Stimulated activated naive CD4-positive, alpha-beta T cell (primary cell): ENCODE measurements at regions not wholly inside any gene's neighbourhood (a gene's known extent, or its start where the extent isn't known, plus 50 kb on each side); places are given as distances from the start of the nearest gene placed in this dataset.

Experiments used
- DNase-seq, 6 experiments: peaks; one replicate each; lab custom pipeline; 2025; lab: John Stamatoyannopoulos, UW

GRCh38 chr21:35696644-35697043, 363.7 kb downstream of the SETD4 start:
- DNase-seq, result no peak

- DNase-seq, result no peak
These were observed 368.0 kb downstream of the SETD4 start for GRCh38 chr21:35692311-35692710.

- DNase-seq, result no peak
These were observed 369.9 kb downstream of the SETD4 start for GRCh38 chr21:35690436-35690835.

- no peak for DNase-seq
These were observed 374.2 kb downstream of the SETD4 start for GRCh38 chr21:35686156-35686555.

GRCh38 chr21:35683664-35684304, 376.5 kb downstream of the SETD4 start:
- DNase-seq, result no peak

- no peak for DNase-seq
These were observed 377.3 kb downstream of the SETD4 start for GRCh38 chr21:35682904-35683549.

GRCh38 chr21:35681946-35682345, 378.4 kb downstream of the SETD4 start:
- DNase-seq, result no peak

- DNase-seq, result no peak
These were observed 381.2 kb downstream of the SETD4 start for GRCh38 chr21:35679076-35679475.

GRCh38 chr21:35678393-35678792, 381.9 kb downstream of the SETD4 start:
- DNase-seq, result no peak

- DNase-seq, result no peak
These were observed 383.0 kb downstream of the SETD4 start for GRCh38 chr21:35677298-35677841.

- DNase-seq, result no peak
These were observed 385.3 kb downstream of the SETD4 start for GRCh38 chr21:35674895-35675470.

GRCh38 chr21:35674091-35674671, 386.1 kb downstream of the SETD4 start:
- DNase-seq, result no peak

GRCh38 chr21:35672313-35672712, 388.0 kb downstream of the SETD4 start:
- no peak for DNase-seq

GRCh38 chr21:35664683-35665082, 395.6 kb downstream of the SETD4 start:
- DNase-seq, result no peak

- no peak for DNase-seq
These were observed 396.3 kb downstream of the SETD4 start for GRCh38 chr21:35663856-35664606.

- DNase-seq, result no peak
These were observed 402.1 kb downstream of the SETD4 start for GRCh38 chr21:35658242-35658641.

GRCh38 chr21:35652872-35653271, 407.5 kb downstream of the SETD4 start:
- no peak for DNase-seq

GRCh38 chr21:35652196-35652595, 408.1 kb downstream of the SETD4 start:
- DNase-seq, result no peak

GRCh38 chr21:35651196-35651595, 409.1 kb downstream of the SETD4 start:
- no peak for DNase-seq

GRCh38 chr21:35649186-35649585, 411.1 kb downstream of the SETD4 start:
- no peak for DNase-seq

GRCh38 chr21:35648512-35648911, 411.8 kb downstream of the SETD4 start:
- DNase-seq, result no peak

GRCh38 chr21:35646606-35647005, 413.7 kb downstream of the SETD4 start:
- DNase-seq, result no peak
